Right renal pelvis (tissue), 4 donors: ENCODE measurements at regions not wholly inside any gene's neighbourhood (a gene's known extent, or its start where the extent isn't known, plus 50 kb on each side); places are given as distances from the start of the nearest gene placed in this dataset.
"Not testable (repeated sequence)": the region's sequence is repeated elsewhere in the genome, so short reads cannot be mapped to it uniquely, and the experiment has no call there.

Experiments
- DNase-seq, 4 donors: peaks; one replicate each; pipeline ENCODE4 v3.0.0-alpha.2; 2013; ENCODE audit warnings: low read depth in 4 of 4, low spot score in 3 of 4, missing footprints in 1 of 4

GRCh38 chr17:37859451-37859850 is 64.8 kb upstream of the TBC1D3K start:
- DNase-seq: no peak

GRCh38 chr17:37858391-37858790 is 65.8 kb upstream of the TBC1D3K start:
- DNase-seq: not testable (repeated sequence)

DNA sequence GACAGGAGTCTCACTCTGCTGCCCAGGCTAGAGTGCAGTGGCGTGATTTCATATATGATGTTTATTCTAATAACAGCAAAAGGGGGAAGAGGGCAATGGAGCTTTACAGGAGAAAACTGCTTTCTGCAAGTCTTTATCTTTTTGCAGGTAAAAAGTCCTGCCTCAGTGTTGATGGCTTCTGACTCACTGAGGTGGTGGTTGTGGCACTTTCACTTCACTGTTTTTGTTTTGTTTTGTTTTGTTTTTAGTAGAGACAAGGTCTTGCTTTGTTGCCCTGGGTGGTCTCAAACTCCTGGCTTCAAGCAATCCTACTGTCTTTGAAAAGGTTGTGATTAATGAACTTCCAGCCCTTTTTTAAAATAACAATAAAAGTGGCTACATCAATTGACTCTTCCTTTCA is 68.0 kb upstream of the TBC1D3K start:
- DNase-seq: no peak

GRCh38 chr17:37849617-37849972 is 74.6 kb upstream of the TBC1D3K start:
- no peak for DNase-seq

DNA sequence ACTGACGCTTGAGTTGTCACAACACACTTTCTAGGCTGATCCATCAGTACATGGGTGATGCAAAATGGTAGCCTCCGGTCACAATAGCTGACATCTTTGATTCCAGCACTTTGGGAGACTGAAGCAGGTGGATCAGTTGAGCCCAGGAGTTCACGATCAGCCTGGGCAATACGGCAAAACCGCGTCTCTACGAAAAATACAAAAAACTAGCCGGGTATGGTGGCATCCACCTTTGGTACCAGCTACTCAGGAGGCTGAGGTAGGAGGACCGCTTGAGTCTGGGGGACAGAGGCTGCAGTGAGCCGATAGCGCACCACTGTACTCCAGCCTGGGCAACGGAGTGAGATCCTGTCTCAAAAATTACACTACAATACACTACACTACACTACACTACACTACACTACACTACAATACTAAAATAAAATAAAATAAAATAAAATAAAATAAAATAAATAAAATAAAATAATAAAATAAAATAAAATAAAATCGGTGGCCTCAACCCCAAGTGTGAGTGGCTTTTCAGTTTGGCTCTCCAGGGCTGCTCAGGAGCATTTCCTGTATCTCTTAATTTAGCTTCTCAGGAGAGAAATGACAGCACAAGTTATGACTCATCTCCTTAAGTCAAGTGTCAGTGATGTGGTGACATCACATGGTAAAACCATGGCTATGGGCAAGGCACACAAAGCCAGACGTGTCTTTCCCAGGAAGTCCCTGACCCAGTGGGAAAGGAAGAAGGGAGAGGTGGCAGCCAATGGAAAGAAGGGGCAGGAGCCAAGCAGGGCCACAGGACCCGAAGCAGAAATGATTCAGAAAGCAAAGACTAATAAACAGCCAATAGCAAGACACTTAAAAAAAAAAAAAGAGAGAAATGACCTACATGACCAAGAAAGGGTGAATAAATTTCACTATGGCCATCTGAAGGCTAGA is 75.3 kb upstream of the TBC1D3K start:
- no peak for DNase-seq

DNA sequence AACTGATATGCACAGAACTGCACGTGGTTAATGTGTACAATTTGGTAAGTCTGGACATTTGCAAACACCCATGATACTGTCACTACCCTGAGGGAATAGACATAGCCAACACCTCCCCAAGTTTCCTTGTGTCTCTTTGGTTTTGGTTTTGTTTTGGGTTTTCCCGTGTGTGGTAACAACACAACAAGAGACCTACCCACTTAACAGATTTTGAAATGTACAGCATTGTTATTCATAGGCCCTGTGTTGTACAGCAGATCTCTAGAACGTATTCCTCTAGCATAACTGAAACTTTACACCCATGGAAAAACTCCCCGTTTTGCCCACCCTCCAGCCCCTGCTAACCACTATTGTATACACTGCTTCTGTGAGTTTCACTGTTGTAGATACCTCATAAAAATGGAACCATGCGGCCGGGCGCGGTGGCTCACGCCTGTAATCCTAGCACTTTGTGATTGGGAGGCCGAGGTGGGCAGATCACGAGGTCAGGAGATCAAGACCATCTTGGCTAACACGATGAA is 76.3 kb upstream of the TBC1D3K start:
- DNase-seq: no peak

GRCh38 chr17:37847102-37847501 is 77.1 kb upstream of the TBC1D3K start:
- no peak for DNase-seq

- DNase-seq: no peak
These were observed 79.3 kb upstream of the TBC1D3K start for GRCh38 chr17:37844977-37845293.

GRCh38 chr17:37844158-37844976 is 79.8 kb upstream of the TBC1D3K start:
- no peak for DNase-seq

DNA sequence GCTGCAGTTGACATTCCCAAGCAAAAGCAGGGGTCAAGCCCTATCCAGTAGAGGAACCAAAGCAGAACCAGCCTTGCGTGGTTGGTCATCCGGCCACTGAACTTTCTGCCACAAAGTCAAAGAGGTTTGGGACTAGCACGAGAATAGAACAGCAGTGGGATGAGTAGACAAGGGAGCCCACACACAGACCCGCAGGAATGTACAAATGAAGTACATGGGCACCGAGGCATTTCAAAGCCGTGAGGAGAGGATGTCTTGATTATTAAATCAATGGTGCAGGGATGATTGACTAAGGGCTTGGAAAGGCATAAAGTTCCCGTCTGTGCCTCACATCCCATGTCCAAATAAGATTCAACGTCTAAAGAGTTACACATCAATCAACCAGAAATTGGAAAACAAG is 81.8 kb upstream of the TBC1D3K start:
- DNase-seq: no peak

- no peak for DNase-seq
These were observed 83.0 kb upstream of the TBC1D3K start for GRCh38 chr17:37841232-37841631.

DNA sequence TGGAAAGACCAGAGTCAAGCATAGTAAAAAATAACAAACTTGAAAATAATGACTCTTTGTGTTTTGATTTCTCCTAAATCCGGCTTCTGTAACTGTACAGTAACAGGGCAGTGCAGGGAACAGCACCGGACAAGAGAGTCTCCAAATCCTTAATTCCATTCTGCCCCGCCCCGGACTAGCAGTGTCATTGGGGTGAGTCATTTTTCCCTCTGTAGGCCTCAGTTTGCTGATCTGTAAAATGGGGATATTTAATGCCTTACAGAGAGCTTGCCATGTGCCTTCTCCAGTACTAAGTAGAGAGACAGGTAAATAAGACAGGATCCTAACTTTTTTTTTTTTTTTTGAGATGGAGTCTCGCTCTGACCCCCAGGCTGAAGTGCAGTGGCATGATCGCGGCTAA is 83.6 kb upstream of the TBC1D3K start:
- DNase-seq: no peak

DNA sequence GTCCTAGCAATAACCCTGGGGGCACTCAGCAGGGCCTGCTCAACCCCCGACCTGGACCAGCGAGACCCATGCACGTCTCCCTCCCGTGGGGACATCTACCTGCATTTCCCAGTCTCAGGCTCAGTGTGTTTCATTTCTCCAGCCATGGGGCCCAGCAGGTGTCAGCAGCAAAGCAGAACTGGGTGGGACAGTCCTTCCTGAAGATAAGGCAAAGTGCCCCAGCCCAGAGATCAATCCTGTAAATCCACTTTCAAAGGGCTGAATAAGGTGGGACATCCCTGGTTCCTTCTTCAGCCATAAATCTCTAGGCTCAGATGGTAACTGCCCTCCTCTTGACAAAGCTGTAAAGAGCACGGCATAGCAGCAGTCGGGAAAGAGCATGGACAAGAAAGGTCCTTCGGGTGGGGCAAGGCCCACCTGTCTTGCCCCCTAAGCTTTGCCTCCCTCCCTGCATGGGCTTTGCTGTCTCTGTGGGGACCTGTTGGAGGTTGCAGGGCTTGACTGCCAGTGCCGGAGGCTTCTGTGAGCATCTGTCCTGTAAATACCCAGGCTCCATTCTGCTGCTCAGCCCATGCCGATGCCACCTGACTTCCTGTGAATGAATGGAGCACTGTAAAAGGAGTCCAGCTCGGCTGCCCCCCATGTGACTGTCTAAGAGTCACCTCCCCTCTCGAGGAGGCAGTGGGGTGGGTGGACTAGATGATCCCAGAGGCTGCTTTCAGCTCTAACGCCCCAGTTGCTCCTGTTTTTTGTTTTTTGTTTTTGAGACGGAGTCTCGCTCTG is 84.8 kb upstream of the TBC1D3K start:
- DNase-seq: no peak

DNA sequence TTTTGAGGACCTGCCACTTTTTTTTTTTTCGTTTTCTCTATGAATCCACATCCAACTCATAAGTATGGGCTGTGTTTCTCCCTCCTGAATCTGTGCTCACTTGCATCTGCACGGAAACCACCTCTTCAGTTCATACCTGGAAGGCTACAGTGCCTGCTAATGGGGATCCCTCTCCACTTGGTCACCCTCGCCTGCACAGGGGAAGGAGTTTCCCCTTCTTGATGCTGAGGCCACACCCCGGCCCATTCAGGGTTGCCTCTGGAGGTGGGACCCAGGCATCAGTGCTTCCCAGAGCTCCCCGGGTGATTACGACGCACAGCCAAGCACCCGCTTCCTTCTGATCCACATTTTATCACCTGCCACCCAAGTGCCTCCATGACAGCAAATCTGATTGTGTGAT is 85.9 kb upstream of the TBC1D3K start:
- DNase-seq: no peak

- DNase-seq: no peak
These were observed 87.6 kb upstream of the TBC1D3K start for GRCh38 chr17:37836593-37836992.

GRCh38 chr17:37834168-37834567 is 89.3 kb upstream of the HNF1B start:
- no peak for DNase-seq

DNA sequence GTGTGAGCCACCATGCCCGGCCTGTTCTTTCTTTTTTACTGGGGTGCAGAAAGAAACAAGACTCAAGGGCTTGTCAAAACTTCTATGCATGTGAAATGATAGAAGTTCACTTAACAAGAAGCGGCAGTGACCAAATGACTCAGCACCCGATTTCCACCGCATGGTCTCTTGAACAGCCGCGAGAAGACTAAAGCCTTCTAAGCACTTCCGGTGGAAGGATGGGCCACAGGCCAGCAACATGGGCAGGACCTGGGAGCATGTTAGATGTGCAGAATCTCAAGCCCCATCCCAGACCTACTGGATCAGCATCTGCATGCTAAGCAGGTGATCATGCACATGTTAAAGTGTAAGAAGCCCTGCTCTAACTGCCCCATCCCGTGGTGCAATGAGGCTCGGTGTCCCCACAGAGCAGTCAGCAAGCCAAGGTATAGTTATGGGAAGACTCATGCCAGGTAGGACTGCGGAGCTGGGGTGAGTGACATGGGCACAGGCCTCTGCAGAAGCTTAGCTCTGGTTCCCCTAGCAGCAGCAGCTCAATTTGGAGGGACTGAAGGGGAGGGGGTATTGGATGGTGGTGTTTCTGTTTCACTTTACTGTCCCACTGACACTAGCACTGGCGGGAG is 88.5 kb upstream of the HNF1B start:
- DNase-seq: no peak

- no peak for DNase-seq
These were observed 87.1 kb upstream of the HNF1B start for GRCh38 chr17:37831986-37832385.

GRCh38 chr17:37831492-37831891 is 86.6 kb upstream of the HNF1B start:
- no peak for DNase-seq

GRCh38 chr17:37830151-37830993 is 85.5 kb upstream of the HNF1B start:
- peak in 2 of 4 donors; percentile 52 to 64 for DNase-seq
